OCI-LY1 (cell line): ENCODE measurements at regions not wholly inside any gene's neighbourhood (a gene's known extent, or its start where the extent isn't known, plus 50 kb on each side); places are given as distances from the start of the nearest gene placed in this dataset.

ENCODE experiments used
- CTCF ChIP-seq: fragments of 200-600 bp; sonication (generic), shearing (Covaris generic); IDR thresholded peaks from 2 replicates; pipeline ENCODE4 v1.5.1; 2017; ENCODE audit warnings: mild to moderate bottlenecking, antibody characterized with exemption, low read length, moderate library complexity, mixed read lengths
- EZH2 ChIP-seq: fragments of 200-600 bp; sonication (generic), shearing (Covaris generic); IDR thresholded peaks from 2 replicates; pipeline ENCODE4 v1.8.0; 2017; ENCODE audit warnings: borderline replicate concordance, mixed run types, mild to moderate bottlenecking, antibody characterized with exemption, low read length, moderate library complexity, mixed read lengths

GRCh38 chr10:1814556-1814955 is 77.2 kb upstream of the ADARB2 start:
- no peak for TF ChIP-seq CTCF
- no peak for TF ChIP-seq EZH2
